ENCODE measurements at regions not wholly inside any gene's neighbourhood (a gene's known extent, or its start where the extent isn't known, plus 50 kb on each side); places are given as distances from the start of the nearest gene placed in this dataset.

DNA sequence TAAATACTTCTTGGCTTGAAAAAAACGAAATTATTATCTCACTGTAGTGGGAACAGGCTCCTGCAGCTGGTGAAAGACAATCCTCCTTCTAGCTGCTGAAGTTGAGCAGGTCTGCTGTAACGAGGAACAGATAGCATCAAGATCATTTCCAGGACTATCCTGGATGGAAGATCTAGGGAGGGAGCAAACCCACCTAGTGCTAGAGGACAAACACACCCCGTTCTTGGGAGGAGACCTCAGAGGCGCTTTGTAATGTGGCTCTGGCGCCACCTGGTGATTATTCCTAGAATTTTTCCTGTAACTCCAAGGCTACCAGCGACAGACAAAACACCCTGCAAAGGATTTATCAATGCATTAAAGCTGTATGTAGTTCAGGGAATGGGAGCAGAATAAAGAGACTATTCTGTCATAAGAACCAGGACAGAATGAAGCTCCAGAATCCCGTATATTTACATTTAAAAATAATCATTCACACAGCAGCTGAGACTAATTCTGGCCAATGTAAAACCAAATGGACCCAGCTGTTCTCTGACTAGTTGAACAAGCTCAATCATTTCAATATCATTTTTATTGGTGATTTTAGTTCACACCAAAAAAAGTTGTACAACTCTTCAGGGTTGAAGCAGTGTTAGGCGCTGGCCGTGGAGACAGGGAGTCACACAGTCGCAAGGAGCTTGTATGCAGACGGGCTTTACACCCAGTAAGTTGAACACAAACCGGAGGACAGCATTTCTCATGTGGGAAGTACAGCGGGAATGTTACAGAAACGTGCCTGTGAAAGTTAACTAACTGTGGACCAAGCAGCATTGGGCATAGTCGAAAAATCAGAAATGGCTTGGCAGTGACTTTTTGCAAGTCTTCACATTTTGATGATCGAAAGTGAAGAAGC, 290.3 kb downstream of the TRIB2 start:
- H3K4me3 ChIP-seq (ENCODE audit: insufficient read length, low read depth): no peak overlapping the region
- no peak overlapping the region for H3K9ac ChIP-seq (ENCODE audit: insufficient read length, low read depth)
- H3K36me3 ChIP-seq (ENCODE audit: insufficient read depth, insufficient read length, low read length): no peaks in the 10 kb centered on the region

DNA sequence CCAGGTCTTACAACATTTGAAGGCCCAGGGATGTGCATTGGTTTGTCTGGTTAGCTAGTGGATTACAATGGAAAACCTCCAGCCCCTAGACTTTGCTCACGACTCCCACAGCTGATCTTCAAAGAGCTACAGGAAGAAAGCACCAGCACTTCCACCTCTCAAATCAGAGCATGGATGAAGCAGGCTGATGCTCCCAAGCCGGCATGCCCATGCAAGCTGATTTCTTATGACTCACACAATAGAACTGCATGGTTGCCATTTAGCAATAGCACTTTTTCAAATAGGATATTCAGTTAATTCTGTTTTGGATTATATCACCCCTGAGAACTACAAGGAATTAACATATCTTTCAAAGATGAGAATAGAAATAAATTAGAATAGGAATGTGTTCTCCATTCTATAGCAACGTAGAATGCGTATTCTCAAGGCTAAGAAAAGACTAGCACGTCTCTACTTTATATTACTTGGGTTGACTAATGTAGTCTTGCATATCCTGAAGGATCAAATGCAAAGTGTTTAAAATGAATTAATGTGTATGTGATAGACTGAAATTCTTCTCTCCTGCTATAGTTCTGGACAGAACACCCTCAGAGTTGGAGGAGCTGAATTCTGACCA, 292.4 kb downstream of the TRIB2 start:
- no peak overlapping the region for H3K9ac ChIP-seq (ENCODE audit: insufficient read length, low read depth)
- H3K36me3 ChIP-seq (ENCODE audit: insufficient read depth, insufficient read length, low read length): no peaks in the 10 kb centered on the region
- DNase-seq (ENCODE audit: low read depth, low spot score): no peak
- no peaks in the 10 kb centered on the region for H3K4me1 ChIP-seq (ENCODE audit: insufficient read depth, insufficient read length)
- H3K4me3 ChIP-seq (ENCODE audit: insufficient read length, low read depth): no peak overlapping the region
- no peaks in the 10 kb centered on the region for H3K9me3 ChIP-seq (ENCODE audit: insufficient read depth, low read length)
- TF ChIP-seq ZNF274 (IDR thresholded peaks at IDR 0.05; ENCODE audit: low read depth, low read length) (no peak), YY1 (IDR thresholded peaks at IDR 0.05; ENCODE audit: insufficient read depth, insufficient read length) (no peak), SUZ12 (IDR thresholded peaks at IDR 0.05; ENCODE audit: extremely low read depth, insufficient read depth, insufficient read length) (no peak)
- H3K27me3 ChIP-seq (ENCODE audit: insufficient read depth, insufficient read length): no peaks in the 10 kb centered on the region

More for the DNA sequence above, 290.3 kb downstream of the TRIB2 start:
- Histone ChIP-seq H3K9me3 (ENCODE audit: insufficient read depth, low read length) (no peaks in the 10 kb centered on the region), H3K27me3 (ENCODE audit: insufficient read depth, insufficient read length) (no peaks in the 10 kb centered on the region), H3K4me1 (ENCODE audit: insufficient read depth, insufficient read length) (no peaks in the 10 kb centered on the region)
- peak; percentile 70 for DNase-seq (ENCODE audit: low read depth, low spot score)
- TF ChIP-seq SUZ12 (IDR thresholded peaks at IDR 0.05; ENCODE audit: extremely low read depth, insufficient read depth, insufficient read length) (no peak), ZNF274 (IDR thresholded peaks at IDR 0.05; ENCODE audit: low read depth, low read length) (no peak), YY1 (IDR thresholded peaks at IDR 0.05; ENCODE audit: insufficient read depth, insufficient read length) (no peak)

DNA sequence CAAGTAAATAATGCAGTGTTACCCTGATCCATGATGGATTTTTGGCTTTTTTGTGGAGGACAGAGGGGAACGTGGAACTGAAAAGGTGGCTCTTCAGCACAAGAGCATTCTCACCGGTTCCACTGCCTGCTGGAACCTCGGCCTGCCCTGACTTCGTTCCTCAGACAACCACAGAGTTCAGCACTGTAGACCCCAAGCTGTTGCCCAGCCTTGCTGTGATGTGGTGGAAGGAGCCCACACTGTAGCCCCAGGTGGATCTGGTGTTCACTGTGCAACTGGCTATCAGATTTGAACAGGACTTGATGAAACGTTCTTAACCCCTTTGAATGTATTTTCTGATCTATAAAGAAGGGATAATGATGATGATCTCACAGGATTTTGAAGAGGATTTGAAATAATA, 293.5 kb downstream of the TRIB2 start:
- no peaks in the 10 kb centered on the region for H3K9me3 ChIP-seq (ENCODE audit: insufficient read depth, low read length)
- H3K4me3 ChIP-seq (ENCODE audit: insufficient read length, low read depth): no peak overlapping the region
- no peak for DNase-seq (ENCODE audit: low read depth, low spot score)
- TF ChIP-seq ZNF274 (IDR thresholded peaks at IDR 0.05; ENCODE audit: low read depth, low read length) (no peak), YY1 (IDR thresholded peaks at IDR 0.05; ENCODE audit: insufficient read depth, insufficient read length) (no peak), SUZ12 (IDR thresholded peaks at IDR 0.05; ENCODE audit: extremely low read depth, insufficient read depth, insufficient read length) (no peak)
- no peaks in the 10 kb centered on the region for H3K27me3 ChIP-seq (ENCODE audit: insufficient read depth, insufficient read length)
- no peak overlapping the region for H3K9ac ChIP-seq (ENCODE audit: insufficient read length, low read depth)
- no peaks in the 10 kb centered on the region for H3K4me1 ChIP-seq (ENCODE audit: insufficient read depth, insufficient read length)
- H3K36me3 ChIP-seq (ENCODE audit: insufficient read depth, insufficient read length, low read length): no peaks in the 10 kb centered on the region

DNA sequence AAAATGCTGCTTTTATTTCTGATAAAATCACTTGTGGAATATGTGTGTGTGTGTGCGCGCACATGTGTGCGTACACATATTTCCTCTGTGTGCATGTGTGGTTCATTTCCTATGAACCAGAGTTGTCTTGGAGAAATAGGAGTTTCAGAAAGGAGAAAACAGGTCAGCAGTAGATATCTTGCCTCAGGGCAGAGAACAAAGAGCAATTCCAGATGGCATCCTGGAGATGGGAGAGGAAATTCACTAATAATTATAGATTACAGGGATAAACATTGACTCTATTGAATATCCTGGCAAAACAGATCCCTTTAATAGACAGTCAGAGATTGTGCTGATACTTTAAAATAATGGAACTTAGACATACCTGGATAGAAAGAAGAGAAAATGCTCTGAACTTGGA, 298.0 kb downstream of the TRIB2 start:
- TF ChIP-seq YY1 (IDR thresholded peaks at IDR 0.05; ENCODE audit: insufficient read depth, insufficient read length): no peak
- TF ChIP-seq ZNF274 (IDR thresholded peaks at IDR 0.05; ENCODE audit: low read depth, low read length): no peak
- no peak for TF ChIP-seq SUZ12 (IDR thresholded peaks at IDR 0.05; ENCODE audit: extremely low read depth, insufficient read depth, insufficient read length)
- no peaks in the 10 kb centered on the region for H3K9me3 ChIP-seq (ENCODE audit: insufficient read depth, low read length)
- no peak overlapping the region for H3K4me3 ChIP-seq (ENCODE audit: insufficient read length, low read depth)
- no peak overlapping the region for H3K9ac ChIP-seq (ENCODE audit: insufficient read length, low read depth)
- H3K27me3 ChIP-seq (ENCODE audit: insufficient read depth, insufficient read length): no peaks in the 10 kb centered on the region
- DNase-seq (ENCODE audit: low read depth, low spot score): no peak
- H3K4me1 ChIP-seq (ENCODE audit: insufficient read depth, insufficient read length): no peaks in the 10 kb centered on the region
- H3K36me3 ChIP-seq (ENCODE audit: insufficient read depth, insufficient read length, low read length): no peaks in the 10 kb centered on the region

DNA sequence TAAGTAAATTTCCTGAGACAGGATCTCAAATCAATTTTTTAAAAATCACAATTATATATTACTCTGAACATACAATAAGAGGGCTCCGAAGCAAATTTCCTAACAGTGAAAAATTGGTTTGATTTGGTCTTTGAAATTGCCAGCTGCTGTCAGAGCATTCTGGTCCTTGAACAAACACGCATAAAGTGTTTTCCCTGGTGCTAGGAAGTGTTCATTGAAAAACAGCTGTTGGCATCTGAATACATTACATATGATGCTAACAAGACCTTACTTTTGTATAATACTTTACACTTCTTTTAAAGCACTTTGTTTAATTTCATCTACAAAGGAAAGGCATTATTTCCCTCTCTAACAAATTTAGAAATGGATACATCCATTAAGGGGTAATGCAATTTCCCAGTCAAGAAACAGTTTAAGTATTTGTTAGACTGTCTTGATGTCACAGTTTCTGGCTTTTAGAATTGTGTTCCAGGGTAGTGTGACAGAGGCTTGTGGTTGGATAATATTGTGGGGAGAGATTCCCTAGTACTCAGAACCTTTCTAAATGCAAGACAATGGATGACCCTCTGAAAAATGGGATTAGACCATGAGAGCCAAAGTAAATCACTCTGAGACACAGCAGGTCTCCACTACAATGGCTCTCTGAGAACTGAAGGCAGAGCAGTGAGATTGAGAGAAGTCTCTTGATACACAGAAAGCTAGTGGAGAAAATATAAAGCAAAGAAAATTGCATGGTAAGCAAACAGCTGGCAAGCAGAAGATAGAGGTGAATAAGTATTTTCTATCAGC, 299.0 kb downstream of the TRIB2 start:
- no peaks in the 10 kb centered on the region for H3K27me3 ChIP-seq (ENCODE audit: insufficient read depth, insufficient read length)
- H3K36me3 ChIP-seq (ENCODE audit: insufficient read depth, insufficient read length, low read length): no peaks in the 10 kb centered on the region
- H3K4me1 ChIP-seq (ENCODE audit: insufficient read depth, insufficient read length): no peaks in the 10 kb centered on the region
- TF ChIP-seq SUZ12 (IDR thresholded peaks at IDR 0.05; ENCODE audit: extremely low read depth, insufficient read depth, insufficient read length) (no peak), ZNF274 (IDR thresholded peaks at IDR 0.05; ENCODE audit: low read depth, low read length) (no peak), YY1 (IDR thresholded peaks at IDR 0.05; ENCODE audit: insufficient read depth, insufficient read length) (no peak)
- H3K9ac ChIP-seq (ENCODE audit: insufficient read length, low read depth): no peak overlapping the region
- DNase-seq (ENCODE audit: low read depth, low spot score): peak; percentile 27
- H3K4me3 ChIP-seq (ENCODE audit: insufficient read length, low read depth): no peak overlapping the region
- H3K9me3 ChIP-seq (ENCODE audit: insufficient read depth, low read length): no peaks in the 10 kb centered on the region

DNA sequence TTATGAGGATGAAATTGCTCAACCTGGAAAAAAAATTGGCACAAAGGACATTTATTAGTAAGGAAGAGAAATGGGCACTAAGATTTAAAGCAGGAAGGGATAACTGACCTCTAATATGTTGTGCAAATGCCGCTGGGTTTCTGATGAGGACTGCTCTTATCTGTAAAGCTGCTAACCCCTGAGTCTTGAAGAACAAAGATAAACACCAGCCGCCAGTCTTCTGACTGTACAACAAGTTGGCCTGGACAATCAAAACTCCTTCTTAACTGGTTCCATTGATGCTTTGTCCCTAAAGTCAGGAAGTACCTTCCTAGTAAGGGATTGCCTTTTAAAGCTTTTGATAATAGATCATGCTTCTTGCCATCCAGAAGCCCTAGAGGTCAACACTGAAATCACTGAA, 301.8 kb downstream of the TRIB2 start:
- Histone ChIP-seq H3K4me3 (ENCODE audit: insufficient read length, low read depth) (no peak overlapping the region), H3K27me3 (ENCODE audit: insufficient read depth, insufficient read length) (no peaks in the 10 kb centered on the region), H3K4me1 (ENCODE audit: insufficient read depth, insufficient read length) (no peaks in the 10 kb centered on the region), H3K9me3 (ENCODE audit: insufficient read depth, low read length) (no peaks in the 10 kb centered on the region), H3K9ac (ENCODE audit: insufficient read length, low read depth) (no peak overlapping the region), H3K36me3 (ENCODE audit: insufficient read depth, insufficient read length, low read length) (no peaks in the 10 kb centered on the region)
- no peak for DNase-seq (ENCODE audit: low read depth, low spot score)
- TF ChIP-seq YY1 (IDR thresholded peaks at IDR 0.05; ENCODE audit: insufficient read depth, insufficient read length) (no peak), ZNF274 (IDR thresholded peaks at IDR 0.05; ENCODE audit: low read depth, low read length) (no peak), SUZ12 (IDR thresholded peaks at IDR 0.05; ENCODE audit: extremely low read depth, insufficient read depth, insufficient read length) (no peak)

Data from NT2/D1 (cell line).